Loucy (cell line): ENCODE measurements at regions not wholly inside any gene's neighbourhood (a gene's known extent, or its start where the extent isn't known, plus 50 kb on each side); places are given as distances from the start of the nearest gene placed in this dataset.
"Not testable (repeated sequence)": the region's sequence is repeated elsewhere in the genome, so short reads cannot be mapped to it uniquely, and the experiment has no call there.

Experiments used
- H2AFZ ChIP-seq: fragments of 200-600 bp; sonication (generic); 2 replicates; pipeline ENCODE4 v1.6.0; 2016; ENCODE audit warnings: antibody characterized with exemption, mild to moderate bottlenecking, low read length, moderate library complexity
- H3F3A ChIP-seq: fragments of 200-600 bp; 2 replicates; pipeline ENCODE4 v1.6.0; 2016; ENCODE audit warnings: antibody characterized with exemption, low read depth, mild to moderate bottlenecking
- H3K27me3 ChIP-seq: fragments of 200-600 bp; sonication (generic); 2 replicates; pipeline ENCODE4 v1.6.1; 2014; ENCODE audit warnings: low read length, mild to moderate bottlenecking; ENCODE audit not compliant: insufficient read depth, poor library complexity, severe bottlenecking
- H3K36me3 ChIP-seq: fragments of 200-600 bp; sonication (generic); 2 replicates; pipeline ENCODE4 v1.6.1; 2016; ENCODE audit warnings: low read length; ENCODE audit not compliant: insufficient read depth
- H3K4me1 ChIP-seq: fragments of 200-600 bp; sonication (generic); 2 replicates; pipeline ENCODE4 v1.5.1; 2014; ENCODE audit warnings: low read length, mild to moderate bottlenecking; ENCODE audit not compliant: insufficient read depth, poor library complexity, severe bottlenecking
- H3K4me2 ChIP-seq: fragments of 200-600 bp; sonication (generic); 2 replicates; pipeline ENCODE4 v1.6.0; 2014; ENCODE audit warnings: antibody characterized with exemption, low read length, low read depth, mild to moderate bottlenecking; ENCODE audit not compliant: poor library complexity, severe bottlenecking
- H3K4me3 ChIP-seq: fragments of 200-600 bp; sonication (generic); 2 replicates; pipeline ENCODE4 v1.5.1; 2014; ENCODE audit warnings: low read length, mild to moderate bottlenecking, mixed read lengths; ENCODE audit not compliant: poor library complexity, severe bottlenecking
- H3K79me2 ChIP-seq: fragments of 200-600 bp; sonication (generic); 2 replicates; pipeline ENCODE4 v1.6.1; 2014; ENCODE audit warnings: low read length; ENCODE audit not compliant: insufficient read depth
- H3K9ac ChIP-seq: fragments of 200-600 bp; sonication (generic); 2 replicates; pipeline ENCODE4 v1.6.0; 2014; ENCODE audit warnings: mild to moderate bottlenecking, low read depth, low read length, moderate library complexity; ENCODE audit not compliant: poor library complexity, severe bottlenecking
- H3K9me2 ChIP-seq: fragments of 200-600 bp; sonication (generic); replicated peaks from 2 replicates; pipeline ENCODE4 v1.6.1; 2016; ENCODE audit warnings: low read depth, low read length, mixed read lengths
- H3K9me3 ChIP-seq: fragments of 200-600 bp; sonication (generic); 2 replicates; pipeline ENCODE4 v1.6.1; 2014; ENCODE audit warnings: mild to moderate bottlenecking, antibody characterized with exemption, low read length, low read depth; ENCODE audit not compliant: insufficient read depth
- H4K20me1 ChIP-seq: fragments of 200-600 bp; sonication (generic); 2 replicates; pipeline ENCODE4 v1.6.0; 2014; ENCODE audit warnings: antibody characterized with exemption, low read length, mild to moderate bottlenecking; ENCODE audit not compliant: insufficient read depth, poor library complexity, severe bottlenecking
- CTCF ChIP-seq: fragments of 200-600 bp; sonication (generic); conservative IDR thresholded peaks from 2 replicates; pipeline ENCODE4 v1.5.1; 2014; ENCODE audit warnings: mild to moderate bottlenecking, antibody characterized with exemption, low read length
- EZH2phosphoT487 ChIP-seq: fragments of 200-600 bp; IDR thresholded peaks from 2 replicates; pipeline ENCODE4 v1.6.1; 2018; ENCODE audit warnings: antibody characterized with exemption, mild to moderate bottlenecking, moderate library complexity, borderline replicate concordance

- no peak overlapping the region for H2AFZ ChIP-seq
- H3K9me3 ChIP-seq = no peaks in the 10 kb centered on the region; the same call in 1 of the 2 replicates
- H3K36me3 ChIP-seq = no peaks in the 10 kb centered on the region
- no peaks in the 10 kb centered on the region for H3K9me2 ChIP-seq
- no peak overlapping the region for H3K4me3 ChIP-seq
- no peaks in the 10 kb centered on the region for H3K4me1 ChIP-seq
- H3K79me2 ChIP-seq = no peaks in the 10 kb centered on the region
- H3F3A ChIP-seq = no peaks in the 10 kb centered on the region
- TF ChIP-seq EZH2phosphoT487 = no peak
- TF ChIP-seq CTCF = no peak
- no peaks in the 10 kb centered on the region for H3K27me3 ChIP-seq
- H3K9ac ChIP-seq = no peak overlapping the region
- H3K4me2 ChIP-seq = no peak overlapping the region
- H4K20me1 ChIP-seq = no peaks in the 10 kb centered on the region
Observed at GRCh38 chr6:938271-938905, 245.4 kb upstream of the EXOC2 start.

GRCh38 chr6:935582-935981 is 242.6 kb upstream of the EXOC2 start:
- Histone ChIP-seq H3K4me3 (no peak overlapping the region), H2AFZ (no peak overlapping the region), H3K36me3 (no peaks in the 10 kb centered on the region), H4K20me1 (no peaks in the 10 kb centered on the region), H3K79me2 (no peaks in the 10 kb centered on the region), H3K9me3 (no peaks in the 10 kb centered on the region), H3K4me2 (no peak overlapping the region), H3K9ac (no peak overlapping the region), H3K27me3 (no peaks in the 10 kb centered on the region), H3F3A (no peaks in the 10 kb centered on the region), H3K9me2 (no peaks in the 10 kb centered on the region), H3K4me1 (no peaks in the 10 kb centered on the region)
- no peak for TF ChIP-seq EZH2phosphoT487
- no peak for TF ChIP-seq CTCF

GRCh38 chr6:934686-935085 is 241.7 kb upstream of the EXOC2 start:
- H3K27me3 ChIP-seq = no peaks in the 10 kb centered on the region
- no peaks in the 10 kb centered on the region for H3K4me1 ChIP-seq
- H2AFZ ChIP-seq = no peak overlapping the region
- no peaks in the 10 kb centered on the region for H3K79me2 ChIP-seq
- H3K4me3 ChIP-seq = no peak overlapping the region
- no peaks in the 10 kb centered on the region for H3F3A ChIP-seq
- H3K4me2 ChIP-seq = no peak overlapping the region
- H3K9me2 ChIP-seq = no peaks in the 10 kb centered on the region
- H3K9ac ChIP-seq = no peak overlapping the region
- H4K20me1 ChIP-seq = no peaks in the 10 kb centered on the region
- H3K36me3 ChIP-seq = no peaks in the 10 kb centered on the region
- H3K9me3 ChIP-seq = no peaks in the 10 kb centered on the region
- no peak for TF ChIP-seq CTCF
- TF ChIP-seq EZH2phosphoT487 = no peak

- not testable (repeated sequence) for H3K9ac ChIP-seq, H3K9me3 ChIP-seq, H4K20me1 ChIP-seq, H2AFZ ChIP-seq, H3K36me3 ChIP-seq, H3K4me2 ChIP-seq, H3K9me2 ChIP-seq, H3K4me1 ChIP-seq, H3K27me3 ChIP-seq, H3K4me3 ChIP-seq, H3K79me2 ChIP-seq, H3F3A ChIP-seq
Observed at GRCh38 chr6:931919-932318, 239.0 kb upstream of the EXOC2 start.
